Astrocyte (in vitro differentiated cells and primary cell): ENCODE measurements at regions not wholly inside any gene's neighbourhood (a gene's known extent, or its start where the extent isn't known, plus 50 kb on each side); places are given as distances from the start of the nearest gene placed in this dataset.

Source experiments
- DNase-seq: peaks from one replicate; pipeline ENCODE4 v3.0.0-alpha.2; 2010; ENCODE audit warnings: low read depth
- FAIRE-seq: peaks from 2 replicates; lab custom pipeline; 2011; peaks lifted over from hg19 to GRCh38; lab: Jason Lieb, UNC
- H2AFZ ChIP-seq: 2 replicates; pipeline ENCODE4 v1.6.0; 2012; ENCODE audit warnings: low read depth, low read length, inconsistent platforms
- H3K27ac ChIP-seq: 2 replicates; pipeline ENCODE4 v1.5.1; 2011; ENCODE audit warnings: low read depth, low read length, inconsistent platforms
- H3K27me3 ChIP-seq: 2 replicates; pipeline ENCODE4 v1.6.0; 2011; ENCODE audit warnings: low read length, inconsistent platforms; ENCODE audit not compliant: insufficient read depth
- H3K36me3 ChIP-seq: 2 replicates; pipeline ENCODE4 v1.5.1; 2011; ENCODE audit warnings: low read length, inconsistent platforms; ENCODE audit not compliant: insufficient read depth
- H3K4me1 ChIP-seq: 2 replicates; pipeline ENCODE4 v1.5.1; 2011; ENCODE audit warnings: low read length, inconsistent platforms; ENCODE audit not compliant: insufficient read depth
- H3K4me2 ChIP-seq: 2 replicates; pipeline ENCODE4 v1.6.0; 2012; ENCODE audit warnings: low read length, inconsistent platforms
- H3K4me3 ChIP-seq: 2 replicates; pipeline ENCODE4 v1.5.1; 2011; ENCODE audit warnings: low read depth, mild to moderate bottlenecking, low read length, inconsistent platforms; ENCODE audit not compliant: insufficient read depth
- H3K79me2 ChIP-seq: 2 replicates; pipeline ENCODE4 v1.6.0; 2012; ENCODE audit warnings: mild to moderate bottlenecking, low read length, inconsistent platforms; ENCODE audit not compliant: insufficient read depth
- H3K9ac ChIP-seq: 2 replicates; pipeline ENCODE4 v1.6.0; 2012; ENCODE audit warnings: mild to moderate bottlenecking, low read length, inconsistent platforms
- H3K9me3 ChIP-seq: 2 replicates; pipeline ENCODE4 v1.5.1; 2012; ENCODE audit warnings: low read depth, mild to moderate bottlenecking, low read length, inconsistent platforms; ENCODE audit not compliant: insufficient read depth
- H4K20me1 ChIP-seq: 2 replicates; pipeline ENCODE4 v1.6.0; 2012; ENCODE audit warnings: low read length, inconsistent platforms; ENCODE audit not compliant: insufficient read depth
- H3K27ac Mint-ChIP-seq: one replicate; pipeline ENCODE4 v1.8.0; 2021; ENCODE audit warnings: mild to moderate bottlenecking, mixed read lengths; ENCODE audit not compliant: unreplicated experiment
- H3K27me3 Mint-ChIP-seq: one replicate; pipeline ENCODE4 v1.8.0; 2021; ENCODE audit warnings: low read depth, mixed read lengths; ENCODE audit not compliant: unreplicated experiment
- H3K36me3 Mint-ChIP-seq: one replicate; pipeline ENCODE4 v1.8.0; 2021; ENCODE audit warnings: low read depth, mixed read lengths; ENCODE audit not compliant: unreplicated experiment
- H3K4me1 Mint-ChIP-seq: one replicate; pipeline ENCODE4 v1.8.0; 2021; ENCODE audit warnings: low read depth, mixed read lengths; ENCODE audit not compliant: unreplicated experiment
- H3K4me3 Mint-ChIP-seq: one replicate; pipeline ENCODE4 v1.8.0; 2021; ENCODE audit warnings: mild to moderate bottlenecking, moderate library complexity, mixed read lengths; ENCODE audit not compliant: unreplicated experiment
- H3K9me3 Mint-ChIP-seq: one replicate; pipeline ENCODE4 v1.8.0; 2021; ENCODE audit warnings: mild to moderate bottlenecking, mixed read lengths; ENCODE audit not compliant: unreplicated experiment
- EZH2 ChIP-seq: IDR thresholded peaks from 2 replicates; pipeline ENCODE4 v1.6.1; 2012; ENCODE audit warnings: mild to moderate bottlenecking, low read length, inconsistent platforms; ENCODE audit not compliant: insufficient read depth
- TF ChIP-seq, protein P1 (sequence below): IDR thresholded peaks from 2 replicates; pipeline ENCODE4 v1.5.1; 2011; ENCODE audit warnings: low read depth, mild to moderate bottlenecking, inconsistent platforms, low read length, moderate library complexity; ENCODE audit not compliant: insufficient read depth

DNA sequence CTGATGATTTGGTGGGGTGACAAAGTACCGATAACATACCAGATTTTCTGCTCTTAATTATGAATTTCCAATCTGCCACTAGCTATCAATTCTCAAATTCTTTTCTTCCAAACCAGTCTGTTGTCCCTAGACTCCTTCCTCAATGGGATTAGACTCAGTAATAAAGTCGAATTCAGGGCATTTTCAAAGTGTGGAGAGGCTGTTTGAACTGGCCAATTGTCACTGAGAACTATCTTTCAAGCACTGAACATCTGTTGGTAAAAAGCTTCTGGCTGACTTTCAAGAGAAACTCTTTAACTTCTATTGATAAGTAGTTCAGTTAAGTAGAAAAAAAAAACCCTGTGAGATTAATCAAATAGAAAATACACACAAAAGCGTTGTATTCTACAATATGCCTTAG lies 108.9 kb downstream of the SAMD9 start:
- FAIRE-seq (no peak), DNase-seq (no peak)
- H3K4me3 ChIP-seq = no peak overlapping the region
- no peaks in the 10 kb centered on the region for H3K9me3 ChIP-seq
- H3K36me3 Mint-ChIP-seq = no peaks in the 10 kb centered on the region
- peaks cover 18% of the 10 kb centered on the region for H3K4me1 ChIP-seq
- peaks cover 16% of the 10 kb centered on the region for H3K4me1 Mint-ChIP-seq
- H2AFZ ChIP-seq = no peak overlapping the region
- no peaks in the 10 kb centered on the region for H3K27me3 ChIP-seq
- H3K4me3 Mint-ChIP-seq = no peak overlapping the region
- TF ChIP-seq, protein P1, sequence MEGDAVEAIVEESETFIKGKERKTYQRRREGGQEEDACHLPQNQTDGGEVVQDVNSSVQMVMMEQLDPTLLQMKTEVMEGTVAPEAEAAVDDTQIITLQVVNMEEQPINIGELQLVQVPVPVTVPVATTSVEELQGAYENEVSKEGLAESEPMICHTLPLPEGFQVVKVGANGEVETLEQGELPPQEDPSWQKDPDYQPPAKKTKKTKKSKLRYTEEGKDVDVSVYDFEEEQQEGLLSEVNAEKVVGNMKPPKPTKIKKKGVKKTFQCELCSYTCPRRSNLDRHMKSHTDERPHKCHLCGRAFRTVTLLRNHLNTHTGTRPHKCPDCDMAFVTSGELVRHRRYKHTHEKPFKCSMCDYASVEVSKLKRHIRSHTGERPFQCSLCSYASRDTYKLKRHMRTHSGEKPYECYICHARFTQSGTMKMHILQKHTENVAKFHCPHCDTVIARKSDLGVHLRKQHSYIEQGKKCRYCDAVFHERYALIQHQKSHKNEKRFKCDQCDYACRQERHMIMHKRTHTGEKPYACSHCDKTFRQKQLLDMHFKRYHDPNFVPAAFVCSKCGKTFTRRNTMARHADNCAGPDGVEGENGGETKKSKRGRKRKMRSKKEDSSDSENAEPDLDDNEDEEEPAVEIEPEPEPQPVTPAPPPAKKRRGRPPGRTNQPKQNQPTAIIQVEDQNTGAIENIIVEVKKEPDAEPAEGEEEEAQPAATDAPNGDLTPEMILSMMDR = no peak
- TF ChIP-seq EZH2 = no peak
- H4K20me1 ChIP-seq = no peaks in the 10 kb centered on the region
- H3K79me2 ChIP-seq = no peaks in the 10 kb centered on the region
- no peak overlapping the region for H3K27ac ChIP-seq
- H3K4me2 ChIP-seq = no peak overlapping the region
- H3K36me3 ChIP-seq = no peaks in the 10 kb centered on the region
- no peaks in the 10 kb centered on the region for H3K9me3 Mint-ChIP-seq
- no peaks in the 10 kb centered on the region for H3K27me3 Mint-ChIP-seq
- no peak overlapping the region for H3K9ac ChIP-seq
- no peak overlapping the region for H3K27ac Mint-ChIP-seq

DNA sequence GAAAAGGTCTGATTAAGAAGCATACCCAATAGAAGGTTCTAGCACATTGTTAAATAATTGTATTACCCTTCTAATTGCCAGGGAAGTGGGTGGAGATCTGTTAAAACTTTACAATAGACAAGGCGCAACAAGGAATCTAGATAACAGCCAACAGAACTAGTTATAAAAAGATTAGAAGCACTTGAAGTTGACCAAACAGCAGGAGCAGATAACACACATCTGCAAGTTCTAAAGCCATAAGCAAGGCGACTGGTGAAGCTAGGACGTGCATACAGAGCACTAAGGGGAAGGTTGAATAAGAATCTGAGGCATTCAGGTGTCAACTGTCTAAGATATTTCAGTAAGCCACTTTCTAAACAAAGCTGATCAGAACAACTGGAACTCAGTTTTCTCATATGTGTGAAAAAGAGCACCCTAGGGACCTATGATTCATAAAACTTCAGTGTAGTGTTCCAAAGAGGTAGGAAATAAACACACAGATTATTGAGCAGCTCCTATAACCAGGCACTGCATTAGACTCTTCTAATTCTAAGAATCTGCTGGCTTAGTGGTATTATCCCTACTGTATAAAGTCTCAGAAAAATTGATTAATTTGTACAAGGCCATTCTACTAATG lies 111.2 kb downstream of the SAMD9 start:
- Histone ChIP-seq H3K27me3 (no peaks in the 10 kb centered on the region), H3K9ac (no peak overlapping the region), H3K36me3 (no peaks in the 10 kb centered on the region), H3K27ac (no peak overlapping the region), H3K4me3 (no peak overlapping the region), H2AFZ (no peak overlapping the region), H3K79me2 (no peaks in the 10 kb centered on the region), H4K20me1 (no peaks in the 10 kb centered on the region), H3K9me3 (no peaks in the 10 kb centered on the region), H3K4me1 (peaks cover 6% of the 10 kb centered on the region), H3K4me2 (no peak overlapping the region)
- Mint-ChIP-seq H3K36me3 (no peaks in the 10 kb centered on the region), H3K27me3 (no peaks in the 10 kb centered on the region), H3K9me3 (no peaks in the 10 kb centered on the region), H3K27ac (no peak overlapping the region), H3K4me3 (no peak overlapping the region), H3K4me1 (peaks cover 4% of the 10 kb centered on the region)
- no peak for TF ChIP-seq EZH2
- TF ChIP-seq, protein P1 = no peak
- DNase-seq = no peak
- FAIRE-seq = no peak

DNA sequence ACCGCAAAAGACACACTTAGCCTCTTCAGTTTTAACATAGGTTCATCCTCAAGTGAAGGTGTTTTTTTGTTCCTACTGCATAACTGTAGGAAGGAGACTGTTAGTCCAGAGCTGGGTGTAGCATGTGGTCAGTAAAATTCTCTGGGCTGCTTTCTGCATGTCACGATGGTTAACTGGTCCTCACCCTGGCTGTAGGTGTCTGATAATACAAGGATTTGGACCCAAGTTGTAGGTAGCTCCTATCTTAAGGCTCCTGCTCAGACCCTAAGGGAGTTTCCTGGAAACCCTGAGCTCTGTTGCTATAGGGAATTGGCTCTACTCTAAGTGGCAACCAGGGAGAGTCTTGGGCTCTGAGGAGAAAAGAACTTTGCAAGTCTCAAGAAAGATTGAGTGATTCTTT lies 112.9 kb downstream of the SAMD9 start:
- H3K36me3 ChIP-seq = no peaks in the 10 kb centered on the region
- no peaks in the 10 kb centered on the region for H4K20me1 ChIP-seq
- no peak overlapping the region for H3K4me3 ChIP-seq
- H3K4me1 ChIP-seq = no peaks in the 10 kb centered on the region
- TF ChIP-seq EZH2 = no peak
- H3K79me2 ChIP-seq = no peaks in the 10 kb centered on the region
- H3K36me3 Mint-ChIP-seq = no peaks in the 10 kb centered on the region
- H3K27ac Mint-ChIP-seq = no peak overlapping the region
- no peak overlapping the region for H3K4me2 ChIP-seq
- no peak overlapping the region for H3K4me3 Mint-ChIP-seq
- no peak overlapping the region for H3K27ac ChIP-seq
- no peaks in the 10 kb centered on the region for H3K9me3 ChIP-seq
- no peaks in the 10 kb centered on the region for H3K27me3 ChIP-seq
- H3K9ac ChIP-seq = no peak overlapping the region
- H3K4me1 Mint-ChIP-seq = no peaks in the 10 kb centered on the region
- H3K9me3 Mint-ChIP-seq = no peaks in the 10 kb centered on the region
- DNase-seq = no peak
- FAIRE-seq = no peak
- peaks cover 4% of the 10 kb centered on the region for H3K27me3 Mint-ChIP-seq
- no peak overlapping the region for H2AFZ ChIP-seq
